HG03159 (cell line): ENCODE measurements at regions not wholly inside any gene's neighbourhood (a gene's known extent, or its start where the extent isn't known, plus 50 kb on each side); places are given as distances from the start of the nearest gene placed in this dataset.

ENCODE experiments used
- ATAC-seq: cut with Tn5 transposase; IDR thresholded peaks from one replicate; pipeline ENCODE4 v1.9.1; 2021; ENCODE audit warnings: mild to moderate bottlenecking, moderate library complexity; ENCODE audit not compliant: unreplicated experiment

DNA sequence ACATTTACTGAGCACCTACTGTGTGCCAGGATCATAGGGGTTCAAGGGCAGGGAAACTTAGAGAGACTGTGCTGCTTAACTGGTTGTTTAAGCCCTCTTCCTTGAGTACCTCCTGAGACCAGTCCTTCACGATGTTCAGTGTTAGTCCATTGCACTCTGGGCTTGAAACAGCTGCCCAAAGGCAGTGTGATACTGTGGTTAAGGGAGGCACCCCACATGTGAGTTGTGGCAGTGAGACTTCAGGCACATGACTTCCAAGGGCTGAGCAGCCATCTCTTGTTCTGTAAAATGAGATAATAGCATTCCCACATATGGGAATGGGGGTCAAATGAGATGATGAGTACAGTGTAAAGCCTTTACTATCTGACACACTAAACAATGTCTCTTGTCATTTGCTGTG lies 75.1 kb downstream of the LINGO1 start:
- ATAC-seq: no peak

DNA sequence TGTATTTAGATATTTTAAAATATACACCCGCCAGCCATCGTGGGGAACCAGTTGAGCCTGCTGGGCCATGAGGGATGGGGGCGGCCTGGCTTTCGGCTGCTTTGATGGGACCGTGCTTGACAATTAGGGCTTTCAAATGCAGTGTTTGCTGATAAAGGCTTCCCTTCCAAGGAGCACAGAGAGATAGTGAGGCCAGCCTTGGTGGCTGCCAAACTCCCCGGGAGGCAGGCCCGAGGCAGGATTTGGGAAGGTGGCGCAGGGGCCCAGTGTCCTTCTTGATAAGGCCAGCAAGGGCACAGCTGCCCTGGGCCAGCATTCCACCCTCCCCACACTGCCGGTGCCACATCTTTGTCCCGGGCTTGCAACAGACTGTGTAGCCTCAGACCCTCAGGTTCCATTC lies 75.6 kb downstream of the LINGO1 start:
- ATAC-seq: no peak

DNA sequence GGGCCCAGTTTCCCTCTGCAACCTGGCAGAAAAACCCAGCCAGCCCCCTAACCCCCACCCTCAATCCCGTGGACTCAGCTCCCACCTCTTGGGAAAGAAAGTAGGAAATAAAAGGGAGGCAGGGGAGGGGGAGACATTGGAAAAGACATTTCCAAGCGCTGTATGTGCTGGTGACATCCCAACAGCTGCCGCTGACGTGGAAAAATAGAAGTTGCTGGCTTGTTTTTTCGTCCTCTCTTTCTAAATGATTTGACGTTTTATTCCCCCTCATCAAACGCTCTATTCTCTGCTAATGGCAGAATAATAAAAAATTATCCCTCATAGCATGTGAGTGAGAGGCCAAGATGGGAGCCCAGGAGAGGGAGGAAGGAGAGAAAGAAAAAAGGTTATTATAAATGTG lies 76.1 kb downstream of the LINGO1 start:
- ATAC-seq: no peak

DNA sequence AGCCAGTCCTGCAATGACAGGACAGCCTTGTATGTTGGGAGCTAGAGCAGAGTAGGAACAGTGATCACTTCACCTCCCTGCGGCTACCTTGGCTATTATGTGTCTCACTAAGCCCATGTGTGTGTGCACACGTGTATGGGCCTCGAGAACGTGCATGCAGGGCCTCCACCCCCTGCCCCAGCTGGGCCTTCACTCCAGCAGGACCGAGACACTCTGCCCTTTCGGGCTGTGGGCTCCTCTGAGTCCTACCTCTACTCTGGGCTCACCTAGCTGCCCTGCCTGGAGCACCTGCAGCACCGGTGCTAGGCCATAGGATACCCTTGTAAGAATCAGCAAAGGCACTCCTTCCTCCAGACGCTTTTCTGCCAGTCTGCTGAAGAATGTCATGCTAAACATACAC lies 77.5 kb downstream of the LINGO1 start:
- ATAC-seq: no peak

DNA sequence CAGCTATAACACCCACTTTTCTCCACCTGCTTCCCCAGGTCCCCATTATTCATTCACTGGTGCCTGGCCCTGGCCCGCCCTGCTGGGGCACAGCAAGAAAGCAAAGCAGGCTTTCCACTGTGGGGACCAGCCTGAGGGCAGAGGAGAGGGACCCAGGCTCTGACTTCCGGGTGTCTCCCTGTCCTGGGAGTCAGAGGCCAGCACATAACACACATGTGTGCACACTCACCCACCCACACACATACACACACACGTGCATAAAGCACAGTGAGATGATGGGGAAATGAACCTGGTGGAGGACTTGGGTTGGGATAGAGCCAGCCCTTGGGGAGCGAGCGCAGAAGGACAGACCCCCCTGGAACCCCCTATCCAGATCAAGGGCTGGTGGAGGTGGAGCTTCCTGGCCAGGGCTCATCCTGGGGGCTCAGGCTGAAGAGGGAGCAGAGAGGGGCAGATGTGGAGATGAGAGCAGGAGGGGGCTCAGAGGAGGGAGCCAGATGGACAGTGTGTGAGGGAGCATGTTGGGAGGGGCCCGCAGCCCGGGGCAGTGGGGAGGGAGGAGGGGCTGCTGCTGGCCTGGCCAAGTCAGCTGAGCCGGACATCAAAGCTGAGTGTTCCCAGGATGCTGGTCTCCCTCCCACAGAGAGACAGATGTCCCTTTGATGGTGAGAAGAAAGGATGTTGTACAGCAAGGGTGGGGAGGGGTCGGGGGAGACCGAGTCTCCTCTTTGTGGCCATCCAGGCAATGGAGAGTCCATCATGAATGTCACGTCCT lies 78.2 kb downstream of the LINGO1 start:
- ATAC-seq: no peak

DNA sequence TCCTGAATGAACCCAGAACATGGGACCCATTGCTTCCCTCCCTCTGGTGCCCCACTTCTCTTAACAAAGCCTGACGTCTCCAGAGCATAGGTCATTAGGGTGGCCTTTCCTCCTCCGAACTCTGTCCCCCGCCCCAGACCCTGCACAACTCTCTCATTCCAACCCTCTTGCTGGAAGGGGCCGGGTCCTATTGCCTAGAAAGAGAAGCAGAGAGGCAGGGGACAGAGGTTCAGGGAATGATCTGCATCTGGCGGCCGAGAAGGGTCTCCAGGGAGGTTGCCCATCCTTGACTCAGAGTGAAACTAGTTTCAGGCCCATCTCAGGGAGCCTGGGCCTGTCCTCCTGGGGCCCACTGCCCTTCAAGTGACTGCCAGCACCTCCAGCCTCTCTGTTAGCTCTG lies 79.0 kb downstream of the LINGO1 start:
- ATAC-seq: no peak

DNA sequence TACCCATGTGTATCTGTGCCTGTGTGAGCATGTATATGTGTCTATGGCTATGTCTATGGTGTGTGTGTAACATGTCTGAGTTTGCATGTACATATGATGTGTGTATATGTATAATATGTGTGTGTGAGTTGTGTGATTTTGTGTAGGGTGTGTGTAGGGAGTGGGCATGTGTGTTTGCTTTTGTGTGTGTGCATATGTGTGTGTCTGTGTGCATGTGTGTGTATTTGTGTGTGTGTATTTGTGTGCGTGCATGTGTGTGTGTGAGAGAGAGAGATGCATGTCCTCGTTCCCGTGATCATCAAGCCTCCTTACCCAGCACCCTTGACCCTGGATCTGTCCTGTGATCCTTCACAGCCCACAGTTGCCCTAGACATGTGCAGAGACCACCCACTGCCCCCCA lies 79.5 kb downstream of the LINGO1 start:
- no peak for ATAC-seq

DNA sequence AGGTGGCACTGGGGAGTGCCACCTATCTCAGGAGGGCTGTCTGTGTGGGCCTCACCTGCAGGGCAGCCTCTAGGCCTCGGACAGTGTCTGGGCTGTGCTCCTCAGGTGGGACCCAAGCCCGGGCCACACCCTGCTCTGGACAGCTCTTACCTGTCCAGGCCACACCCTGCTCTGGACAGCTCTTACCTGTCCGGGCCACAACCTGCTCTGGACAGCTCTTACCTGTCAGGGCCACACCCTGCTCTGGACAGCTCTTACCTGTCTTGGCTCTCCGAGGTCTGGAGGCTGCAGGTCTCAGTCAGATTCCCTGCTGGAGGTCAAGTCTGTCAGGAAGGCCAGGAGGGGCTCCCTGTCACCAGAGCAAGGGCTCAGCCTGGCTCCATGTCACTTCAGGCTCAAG lies 80.6 kb downstream of the LINGO1 start:
- ATAC-seq: no peak

DNA sequence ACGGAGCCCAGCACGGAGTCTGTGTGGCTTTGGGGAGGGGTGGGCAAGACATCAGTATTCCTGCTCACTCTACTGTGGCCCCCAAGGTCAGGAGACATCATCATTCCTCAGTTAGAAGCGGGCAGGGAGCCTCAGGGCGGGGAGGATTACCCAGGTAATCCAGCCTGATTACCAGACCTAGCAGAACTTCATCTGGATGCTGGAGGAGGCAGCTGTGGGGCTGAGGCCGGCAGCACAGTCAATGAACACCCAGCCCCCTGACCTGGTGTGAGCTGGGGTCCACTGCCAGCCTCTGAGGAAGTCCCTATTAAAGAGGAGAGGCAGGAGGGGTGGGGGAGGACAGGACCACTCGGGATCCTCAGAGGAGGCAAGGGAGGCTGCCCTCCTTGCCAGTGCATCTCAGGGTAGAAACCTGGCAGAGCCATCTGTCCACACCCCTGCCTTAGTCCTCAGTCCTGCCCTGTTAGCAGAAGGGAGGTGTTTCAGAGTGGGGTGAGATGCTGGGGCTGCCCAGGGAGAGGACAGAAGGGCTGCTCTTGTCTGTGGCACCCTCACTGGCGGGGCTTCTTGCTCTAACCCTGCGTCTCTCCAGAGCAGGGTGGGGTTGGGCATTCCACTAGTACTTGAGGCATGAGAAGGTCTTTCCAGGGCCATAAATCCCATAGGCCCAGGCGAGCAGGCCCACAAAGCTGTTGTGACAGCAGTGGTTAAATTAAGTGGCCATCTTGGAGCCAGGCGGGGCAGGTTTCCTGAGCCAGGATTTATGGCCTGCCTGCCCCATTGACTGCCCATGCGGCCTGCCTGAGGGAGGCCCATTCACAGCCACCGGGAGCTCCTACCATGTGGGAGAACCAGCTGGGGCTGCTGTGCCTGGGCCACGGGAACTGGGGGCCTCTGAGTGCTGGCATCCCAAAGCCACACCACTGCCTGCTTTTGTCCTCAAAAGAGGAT lies 82.1 kb downstream of the LINGO1 start:
- ATAC-seq: no peak

DNA sequence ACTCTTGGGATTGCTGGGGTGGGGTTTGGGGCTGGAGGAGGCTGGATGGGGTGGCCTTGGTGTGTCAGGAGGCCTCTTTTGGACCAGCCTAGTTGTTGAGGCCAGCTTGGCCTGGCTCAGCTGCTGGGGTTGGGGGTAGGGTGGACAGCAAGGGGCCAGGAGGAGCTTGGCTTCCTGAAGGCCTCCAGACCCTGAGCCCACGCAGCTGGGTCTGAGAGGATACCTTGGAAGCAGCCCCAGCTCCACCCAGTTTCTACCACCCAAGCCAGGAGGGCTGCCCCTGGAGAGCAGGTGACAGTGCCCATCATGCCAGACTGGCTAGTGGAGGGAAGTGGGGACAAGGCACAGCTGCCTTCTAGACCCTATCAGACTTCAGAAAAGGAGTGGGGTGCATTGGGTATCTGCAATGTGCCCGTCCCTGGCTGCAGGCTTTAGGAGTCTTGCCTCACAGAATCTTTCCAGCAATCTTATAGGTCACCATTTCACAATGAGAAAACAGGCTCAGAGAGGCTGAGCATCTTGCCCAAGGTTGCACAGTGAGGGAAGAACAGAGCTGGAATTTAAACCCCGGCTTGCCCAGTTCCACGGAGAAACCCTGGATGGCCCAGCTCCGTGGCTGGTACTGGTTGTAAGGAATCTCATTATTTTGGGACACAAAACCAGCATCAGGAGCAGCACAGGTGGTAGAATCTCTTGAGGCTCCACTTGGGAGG lies 83.0 kb downstream of the LINGO1 start:
- no peak for ATAC-seq

DNA sequence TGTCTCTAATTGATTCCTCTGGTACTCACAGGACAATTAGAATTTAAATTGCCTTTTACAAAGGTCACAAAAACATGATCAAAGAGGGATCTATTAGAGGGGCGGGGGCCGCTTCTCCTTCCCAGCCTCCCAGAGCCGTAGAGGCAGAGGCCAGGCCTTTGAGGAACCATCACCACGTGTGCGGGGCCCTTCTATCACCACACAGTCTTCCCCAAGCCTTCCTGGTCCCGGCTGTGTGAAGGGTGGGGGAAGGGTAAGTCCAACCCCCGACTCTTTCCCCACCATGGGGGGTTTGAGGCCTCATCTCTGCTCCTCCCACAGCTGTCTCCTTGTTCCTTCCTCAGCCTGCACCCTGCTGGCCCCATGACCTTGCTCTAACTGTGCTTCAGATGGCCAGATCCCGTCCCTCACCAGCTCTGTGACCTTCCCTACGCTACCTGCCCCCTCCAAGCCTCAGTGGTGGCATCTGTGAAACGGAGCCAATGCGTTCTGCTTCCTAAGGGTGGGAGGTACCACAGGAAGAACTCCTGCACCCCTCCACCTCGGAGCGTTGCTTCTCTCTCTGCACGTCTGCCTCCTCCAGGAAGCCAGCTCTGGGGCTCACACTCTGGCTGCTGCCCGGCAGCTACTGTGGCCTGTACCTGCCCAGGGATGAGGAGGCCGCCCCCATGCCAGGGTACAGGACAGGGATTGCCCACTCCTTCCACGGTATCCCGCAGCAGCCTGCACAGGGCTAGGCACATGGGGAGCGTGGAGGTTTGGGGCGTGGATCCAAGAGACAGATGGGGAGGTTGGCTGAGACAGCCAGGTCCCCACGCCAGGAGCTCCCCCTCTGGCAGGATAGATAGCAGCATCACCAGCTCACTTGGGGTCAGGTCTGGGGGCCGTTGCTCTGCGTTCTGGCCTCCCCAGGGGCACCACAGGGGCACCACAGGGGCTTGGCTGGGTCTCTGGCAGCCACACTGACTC lies 83.8 kb downstream of the LINGO1 start:
- ATAC-seq: no peak

DNA sequence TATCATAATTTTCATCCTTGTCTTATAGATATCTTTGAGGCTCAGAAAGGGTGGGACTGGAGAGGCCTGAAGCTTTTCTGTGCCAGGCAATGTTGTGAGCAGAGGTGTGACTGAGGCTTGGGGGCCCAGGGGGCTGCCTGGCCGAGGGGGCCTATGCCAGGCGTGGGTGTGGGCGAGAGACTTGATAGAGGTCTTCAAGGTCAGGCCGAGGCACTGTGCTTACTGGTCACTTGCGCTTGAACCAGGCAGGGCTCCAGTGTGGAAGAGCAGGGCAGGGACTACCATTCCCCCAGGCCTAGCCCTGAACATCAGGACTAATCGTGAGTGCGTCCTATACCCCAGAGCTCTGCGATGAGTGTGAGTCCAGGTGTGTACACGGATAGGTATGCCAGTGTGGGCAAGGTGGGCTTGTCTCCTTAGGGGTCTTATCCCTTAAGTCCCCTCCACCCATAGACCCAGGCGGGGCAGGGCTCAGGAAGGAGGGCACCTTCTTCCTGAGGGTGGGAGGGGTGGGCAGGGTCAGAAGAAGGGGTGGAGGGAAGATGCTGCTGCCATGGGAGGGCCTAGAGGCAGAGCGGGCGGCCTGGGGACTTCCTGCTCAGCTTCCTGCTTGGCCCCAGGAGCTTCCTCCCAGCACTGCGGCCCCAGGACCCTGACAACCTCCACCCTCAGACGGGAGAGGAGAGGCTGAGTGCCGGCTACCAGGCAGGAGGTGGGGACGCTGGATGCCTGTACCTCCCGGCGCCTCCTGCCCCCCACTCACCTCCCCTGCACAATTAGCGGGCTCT lies 84.7 kb downstream of the LINGO1 start:
- no peak for ATAC-seq

DNA sequence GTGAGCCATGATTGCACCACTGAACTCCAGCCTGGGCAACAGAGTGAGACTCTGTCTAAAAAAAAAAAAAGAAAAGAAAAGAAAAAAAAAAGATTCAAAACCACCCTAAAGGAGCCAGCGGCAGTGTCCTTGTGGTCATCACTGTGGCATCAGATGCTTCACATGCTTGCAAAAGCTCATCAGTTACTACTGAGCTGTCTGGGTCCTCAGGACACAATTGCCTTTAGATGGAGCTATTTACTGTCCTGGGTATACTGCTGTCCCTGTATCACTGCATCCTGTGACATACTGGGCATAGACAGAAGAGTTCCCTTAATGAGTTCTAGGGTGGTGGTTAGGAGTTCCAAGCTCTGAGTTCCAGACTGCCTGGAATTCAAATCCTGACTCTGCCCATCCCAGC lies 85.8 kb downstream of the LINGO1 start:
- no peak for ATAC-seq

DNA sequence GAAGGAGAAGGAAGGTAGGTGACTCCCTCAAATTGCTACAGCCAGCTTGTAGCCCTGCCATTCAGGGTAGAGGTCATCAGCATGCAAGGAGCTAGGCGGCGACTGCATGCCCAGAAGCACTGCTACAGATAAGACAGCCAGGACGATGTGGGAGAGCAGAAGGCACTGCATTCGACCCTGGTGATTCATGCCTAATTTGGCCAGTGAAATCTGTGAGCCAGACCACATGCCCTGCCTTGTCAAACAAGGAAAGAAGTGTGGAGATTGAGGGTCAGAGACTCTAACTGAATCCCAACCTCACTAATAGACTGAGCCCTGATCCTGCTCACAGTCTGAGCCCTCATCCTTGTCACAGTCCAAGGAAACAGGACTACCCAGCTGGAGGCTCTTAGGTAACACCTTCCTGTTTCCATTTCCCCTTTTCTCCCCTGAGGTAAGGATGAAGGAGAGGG lies 86.6 kb downstream of the LINGO1 start:
- ATAC-seq: no peak

DNA sequence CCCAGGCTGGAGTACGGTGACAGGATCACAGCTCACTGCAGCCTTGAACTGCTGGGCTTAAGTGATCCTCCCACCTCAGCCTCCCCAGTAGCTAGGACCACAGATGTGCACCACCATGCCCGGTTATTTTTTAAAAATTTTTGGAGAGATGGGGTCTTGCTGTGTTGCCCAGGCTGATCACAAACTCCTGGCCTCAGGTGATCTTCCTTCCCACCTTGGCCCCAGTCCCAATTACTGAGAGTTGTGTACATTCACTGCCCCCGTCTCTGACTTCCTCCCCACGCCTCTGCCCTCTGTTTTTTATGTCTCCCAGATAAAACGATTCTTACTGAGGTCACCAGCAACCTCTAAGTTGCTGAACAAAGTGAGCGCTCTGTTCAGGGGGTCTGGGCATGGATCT lies 87.7 kb downstream of the LINGO1 start:
- no peak for ATAC-seq

DNA sequence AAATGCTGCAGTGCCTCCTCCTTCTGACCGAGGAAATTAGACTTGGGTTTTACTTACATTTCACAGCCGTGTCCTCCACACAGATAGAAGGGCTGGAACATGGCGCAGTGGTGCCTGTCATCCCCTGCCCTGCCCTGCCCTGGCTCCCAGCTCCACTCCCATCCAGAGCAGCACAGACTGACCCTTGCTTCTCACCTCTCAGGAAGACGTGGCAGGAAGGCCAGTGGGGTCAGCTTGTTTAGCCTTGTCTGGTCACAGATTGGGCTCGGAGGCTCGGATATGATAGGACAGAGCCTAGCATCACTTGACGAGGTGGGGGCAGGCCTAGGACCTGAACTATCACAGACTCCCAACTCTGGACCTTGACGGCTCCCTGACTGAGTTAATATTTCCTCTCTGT lies 88.5 kb downstream of the LINGO1 start:
- no peak for ATAC-seq

DNA sequence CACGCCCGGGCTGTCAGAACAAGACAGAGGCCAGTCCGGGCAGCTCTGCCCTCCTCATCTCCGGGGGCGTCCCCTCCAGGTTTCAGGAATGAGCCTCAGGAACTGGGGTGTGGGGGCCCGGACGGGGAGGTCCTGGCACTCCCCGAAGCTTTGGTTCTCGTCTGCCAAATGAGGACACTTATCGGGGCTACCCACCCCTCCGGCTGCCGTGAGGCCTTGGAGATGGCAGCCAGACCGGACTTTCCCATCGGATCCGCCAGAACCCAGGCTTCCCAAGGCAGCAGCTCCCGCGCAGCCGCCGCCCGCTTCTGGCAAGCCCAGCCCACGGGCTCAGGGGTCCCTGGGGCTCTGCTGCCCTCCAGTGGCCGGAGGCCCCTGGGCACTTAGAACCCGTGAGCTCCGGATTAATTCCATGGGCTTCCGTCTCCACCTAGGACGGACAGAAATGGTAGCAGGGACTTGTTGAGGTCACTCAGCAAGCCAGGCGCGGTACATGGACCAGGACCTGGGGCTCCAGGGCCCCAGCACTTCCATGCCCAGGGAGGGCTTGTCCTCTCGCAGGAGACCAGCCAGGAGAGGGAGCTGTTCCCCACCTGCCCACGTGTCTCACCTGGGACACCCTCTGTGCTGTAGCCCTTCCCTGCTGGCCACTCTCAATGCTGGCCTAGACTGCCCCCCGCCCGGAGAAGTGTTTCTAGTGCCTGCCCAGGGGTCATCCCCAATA lies 89.4 kb downstream of the LINGO1 start:
- peak; percentile 77 for ATAC-seq

DNA sequence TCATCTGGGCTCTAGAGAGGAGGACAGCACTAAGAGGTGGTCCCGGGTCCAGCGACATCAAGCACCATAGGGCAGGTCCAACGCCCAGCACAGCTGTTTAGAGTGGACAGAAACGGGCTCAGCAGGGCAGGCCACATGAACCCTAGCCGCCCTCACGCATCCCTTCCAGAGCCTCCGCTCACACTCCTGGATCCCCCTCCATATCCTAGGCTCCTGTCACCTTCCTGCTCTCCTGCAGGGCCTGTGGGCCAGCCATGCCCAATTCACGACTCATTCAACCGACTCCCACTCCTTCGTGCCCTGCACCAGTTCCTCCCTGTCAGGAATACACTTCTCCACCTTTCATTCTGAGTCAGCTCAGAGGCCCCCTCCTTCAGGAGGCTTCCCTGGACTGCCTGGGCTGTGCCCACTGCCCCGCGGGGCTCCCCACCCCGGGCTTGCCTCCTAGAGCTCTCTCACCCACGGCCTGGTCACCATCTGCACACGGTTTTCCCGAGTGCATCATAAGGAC lies 90.2 kb downstream of the LINGO1 start:
- no peak for ATAC-seq
